NOMO-1 (cell line): ENCODE measurements at regions not wholly inside any gene's neighbourhood (a gene's known extent, or its start where the extent isn't known, plus 50 kb on each side); places are given as distances from the start of the nearest gene placed in this dataset.

Experiments used
- DNase-seq, 2 experiments: peaks; one replicate each; lab custom pipeline; 2025; ENCODE audit not compliant: unreplicated experiment in 2 of 2; lab: John Stamatoyannopoulos, UW

DNA sequence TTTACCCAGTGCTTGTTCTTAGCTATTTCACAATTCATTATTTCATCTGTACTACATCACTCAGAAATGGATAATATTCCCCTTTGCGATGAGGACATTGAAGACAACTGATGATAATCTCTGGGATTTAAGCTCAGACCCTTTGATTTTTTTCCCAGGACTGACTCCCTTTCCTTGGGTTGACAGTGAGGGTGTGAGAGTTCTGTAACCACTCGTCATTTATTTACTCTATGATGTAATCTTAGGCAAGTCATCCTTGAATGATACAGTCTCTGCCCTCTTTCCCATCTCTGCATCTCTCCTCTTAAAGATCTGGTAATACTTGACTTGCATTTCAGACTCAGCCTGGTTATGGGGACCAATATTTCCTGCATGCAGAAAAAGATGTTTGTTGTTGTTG, 1041.7 kb downstream of the AGBL1 start:
- DNase-seq = no peak

GRCh38 chr15:87120555-87120954, 1040.9 kb downstream of the AGBL1 start:
- DNase-seq = no peak

DNA sequence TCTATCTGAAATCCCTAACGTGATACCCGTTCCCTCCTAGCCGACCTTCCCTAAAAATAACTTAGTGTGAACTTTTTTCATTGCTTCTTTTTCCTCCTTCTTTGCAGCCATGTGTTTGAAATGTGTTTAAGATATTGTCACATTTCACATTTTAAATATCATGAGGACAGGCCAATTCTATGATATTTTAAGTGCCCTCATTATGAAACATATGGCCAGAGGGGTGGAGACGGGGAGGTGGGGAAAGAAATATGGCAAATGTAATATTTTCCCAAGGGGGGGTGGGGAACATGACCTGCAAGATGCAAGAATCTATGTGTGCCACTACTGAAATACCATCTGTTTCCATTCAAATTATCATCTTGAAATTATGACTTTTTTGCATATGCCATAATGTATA, 1039.2 kb downstream of the AGBL1 start:
- DNase-seq = no peak

GRCh38 chr15:87118435-87118834, 1038.8 kb downstream of the AGBL1 start:
- DNase-seq = no peak

DNA sequence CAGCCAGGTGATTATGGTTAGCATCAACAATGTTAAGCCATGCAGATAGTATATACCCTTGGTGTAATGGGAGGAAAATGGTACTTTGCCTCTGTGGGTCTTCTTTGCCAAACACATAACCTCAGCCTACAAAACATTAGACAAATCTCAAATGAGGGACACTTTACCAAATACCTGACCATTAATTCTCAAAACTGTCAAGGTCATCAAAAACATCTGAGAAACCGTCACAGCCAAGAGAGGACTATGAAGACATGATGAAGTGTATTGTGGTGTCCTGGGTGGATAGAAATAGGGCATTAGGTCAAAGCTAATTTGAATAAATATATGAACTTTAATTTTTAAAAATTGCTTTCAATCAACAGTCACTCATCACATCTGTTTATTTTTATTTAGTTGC, 1036.1 kb downstream of the AGBL1 start:
- no peak for DNase-seq

DNA sequence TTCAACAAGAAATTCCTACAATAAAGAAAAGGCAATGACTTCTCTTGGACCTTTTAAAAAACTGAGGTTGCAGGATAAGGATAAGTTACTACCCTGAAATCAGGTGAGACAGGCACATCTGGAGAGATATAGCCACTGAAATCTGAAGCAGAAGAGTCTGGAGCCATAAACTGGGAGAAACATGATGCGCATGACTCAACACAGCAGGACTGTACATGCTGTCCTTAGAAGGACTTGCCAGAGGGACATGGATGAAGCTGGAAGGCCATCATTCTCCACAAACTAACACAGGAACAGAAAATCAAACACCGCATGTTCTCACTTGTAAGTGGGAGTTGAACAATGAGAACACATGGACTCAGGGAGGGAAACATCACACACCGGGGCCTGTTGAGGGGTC, 1020.2 kb downstream of the AGBL1 start:
- no peak for DNase-seq

DNA sequence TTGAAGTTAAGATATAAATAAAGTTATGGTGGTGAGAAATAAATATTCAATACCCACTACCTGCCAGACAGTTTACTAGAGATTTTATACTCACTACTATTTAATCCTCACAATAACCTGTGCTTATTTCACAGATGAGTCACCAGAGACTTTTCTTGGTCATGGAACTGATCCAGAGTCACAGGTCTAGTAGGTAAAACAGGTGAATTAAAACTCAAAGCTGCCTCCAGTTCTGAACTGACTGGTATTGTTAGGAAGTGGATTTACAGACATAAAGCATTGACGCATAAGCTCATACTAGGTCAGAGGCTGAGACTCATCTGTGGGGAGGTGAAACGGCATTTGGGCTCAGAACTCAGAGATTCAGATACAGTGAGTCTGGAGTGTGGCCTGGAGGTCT, 1009.9 kb downstream of the AGBL1 start:
- DNase-seq = no peak

DNA sequence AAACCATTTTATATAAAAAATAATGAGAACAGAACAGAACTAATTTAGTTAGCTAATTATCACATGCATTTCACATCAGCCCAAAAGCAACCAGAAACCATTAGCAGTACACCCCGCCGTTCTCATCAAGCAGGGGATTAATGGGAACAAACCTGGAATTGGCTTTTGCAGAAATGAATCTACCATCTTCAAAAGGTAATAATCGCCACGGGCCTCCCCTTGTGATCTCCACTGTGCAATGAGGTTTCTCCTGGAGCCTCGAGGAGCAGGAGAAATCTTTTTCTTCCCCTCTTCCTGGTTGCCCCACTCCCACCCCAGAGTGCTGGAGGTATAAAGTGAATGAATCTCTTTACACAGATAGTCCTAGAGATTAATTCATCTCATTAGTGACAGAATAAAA, 1003.5 kb downstream of the AGBL1 start:
- no peak for DNase-seq

- no peak for DNase-seq
Measured at GRCh38 chr15:87082581-87082980, 1002.9 kb downstream of the AGBL1 start.

- DNase-seq = no peak
Measured at GRCh38 chr15:87080547-87080946, 1000.9 kb downstream of the AGBL1 start.
